Stimulated activated naive B cell treated with anti-CD40 and anti-IgM and Interleukin-4, amounts not matched to agents 10 μg/mL and 1 μg/mL and 100 μg/mL, for 72 hours (primary cell): ENCODE measurements at regions not wholly inside any gene's neighbourhood (a gene's known extent, or its start where the extent isn't known, plus 50 kb on each side); places are given as distances from the start of the nearest gene placed in this dataset.

Experiments
- ATAC-seq, 2 donors: fragments of 150-1000 bp; cut with Tn5 transposase; replicated peaks; 2 replicates each; pipeline ENCODE4 v1.10.0; 2021; ENCODE audit warnings: moderate library complexity in 1 of 2
- DNase-seq: peaks from one replicate; pipeline ENCODE4 v3.0.0; 2021
- H3K27ac Mint-ChIP-seq: one replicate; pipeline ENCODE4 v1.8.0; 2022; ENCODE audit warnings: mild to moderate bottlenecking, mixed read lengths
- H3K27me3 Mint-ChIP-seq, 2 donors: one replicate each; pipeline ENCODE4 v1.8.0; 2022; ENCODE audit warnings: mixed read lengths in 2 of 2
- H3K36me3 Mint-ChIP-seq, 2 donors: one replicate each; pipeline ENCODE4 v1.8.0; 2022; ENCODE audit warnings: mixed read lengths in 2 of 2, mild to moderate bottlenecking in 1 of 2
- H3K4me1 Mint-ChIP-seq, 2 donors: one replicate each; pipeline ENCODE4 v1.8.0; 2022; ENCODE audit warnings: mixed read lengths in 2 of 2, mild to moderate bottlenecking in 1 of 2
- H3K4me3 Mint-ChIP-seq, 2 donors: one replicate each; pipeline ENCODE4 v1.8.0; 2022; ENCODE audit warnings: mild to moderate bottlenecking in 2 of 2, mixed read lengths in 2 of 2, moderate library complexity in 1 of 2
- H3K9me3 Mint-ChIP-seq, 2 donors: one replicate each; pipeline ENCODE4 v1.8.0; 2022; ENCODE audit warnings: mixed read lengths in 2 of 2, mild to moderate bottlenecking in 1 of 2

- H3K4me1 Mint-ChIP-seq: peaks cover 30 to 46% of the 10 kb centered on the region in 2 donors
- peaks cover 24 to 34% of the 10 kb centered on the region in 2 donors for H3K9me3 Mint-ChIP-seq
- no peak for DNase-seq
- H3K36me3 Mint-ChIP-seq: peaks cover 24 to 58% of the 10 kb centered on the region in 2 donors
- no peak overlapping the region for H3K4me3 Mint-ChIP-seq
- no peak for ATAC-seq
- H3K27ac Mint-ChIP-seq: no peak overlapping the region
- H3K27me3 Mint-ChIP-seq: no peaks in the 10 kb centered on the region
Measured at GRCh38 chr22:22094921-22095320, 112.3 kb upstream of the TOP3B start.

GRCh38 chr22:22094514-22094913, 111.9 kb upstream of the TOP3B start:
- DNase-seq (no peak), ATAC-seq (no peak)
- Mint-ChIP-seq H3K9me3 (peaks cover 24 to 34% of the 10 kb centered on the region in 2 donors), H3K27ac (no peak overlapping the region), H3K4me3 (no peak overlapping the region), H3K27me3 (no peaks in the 10 kb centered on the region), H3K36me3 (peaks cover 24 to 58% of the 10 kb centered on the region in 2 donors), H3K4me1 (peaks cover 30 to 42% of the 10 kb centered on the region in 2 donors)

DNA sequence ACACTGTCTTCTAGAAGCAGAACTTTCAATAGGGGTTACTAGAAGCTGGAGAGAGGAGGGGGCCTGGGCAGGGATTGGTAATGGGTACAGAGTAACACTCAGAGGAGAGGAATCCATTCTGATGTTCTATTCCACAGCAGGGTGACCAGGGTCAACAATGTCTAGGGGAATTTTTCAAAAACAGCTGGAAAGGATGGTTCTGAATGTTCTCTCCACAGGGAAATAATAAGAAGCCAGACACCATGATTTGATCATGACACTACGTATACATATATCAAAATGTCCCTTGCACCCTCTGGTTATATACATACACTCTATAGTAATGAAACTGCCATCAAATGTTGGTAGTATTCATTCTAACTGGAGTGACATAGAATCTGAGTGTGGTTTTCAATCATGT, 111.2 kb upstream of the TOP3B start:
- DNase-seq (no peak), ATAC-seq (no peak)
- H3K36me3 Mint-ChIP-seq: peaks cover 22 to 54% of the 10 kb centered on the region in 2 donors
- H3K9me3 Mint-ChIP-seq: peaks cover 22 to 31% of the 10 kb centered on the region in 2 donors
- H3K27me3 Mint-ChIP-seq: no peaks in the 10 kb centered on the region
- H3K27ac Mint-ChIP-seq: no peak overlapping the region
- H3K4me1 Mint-ChIP-seq: peaks cover 24 to 34% of the 10 kb centered on the region in 2 donors
- H3K4me3 Mint-ChIP-seq: no peak overlapping the region

DNA sequence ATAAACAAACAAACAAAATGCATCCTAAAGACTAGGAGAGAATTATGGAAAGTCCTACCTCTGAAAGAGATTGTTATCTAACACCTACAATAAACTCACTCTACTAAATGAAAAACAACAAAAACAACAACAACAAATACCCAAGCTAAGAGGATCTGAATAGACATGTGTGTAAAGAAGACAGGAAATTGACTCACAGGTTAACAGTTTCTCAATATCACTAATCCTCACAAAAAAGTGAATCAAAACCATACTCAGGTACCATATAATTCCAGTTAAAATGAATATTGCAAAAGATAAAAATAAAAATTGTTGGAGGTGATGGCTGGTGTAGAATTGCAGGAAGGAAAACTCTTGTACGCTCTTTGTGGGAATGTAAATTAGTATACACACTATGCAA, 110.4 kb upstream of the TOP3B start:
- Mint-ChIP-seq H3K9me3 (peaks cover 19 to 27% of the 10 kb centered on the region in 2 donors), H3K27me3 (no peaks in the 10 kb centered on the region), H3K27ac (no peak overlapping the region), H3K4me3 (no peak overlapping the region), H3K4me1 (peaks cover 18 to 27% of the 10 kb centered on the region in 2 donors), H3K36me3 (peaks cover 17 to 48% of the 10 kb centered on the region in 2 donors)
- ATAC-seq: peak; percentile 31 to 52
- DNase-seq: no peak

DNA sequence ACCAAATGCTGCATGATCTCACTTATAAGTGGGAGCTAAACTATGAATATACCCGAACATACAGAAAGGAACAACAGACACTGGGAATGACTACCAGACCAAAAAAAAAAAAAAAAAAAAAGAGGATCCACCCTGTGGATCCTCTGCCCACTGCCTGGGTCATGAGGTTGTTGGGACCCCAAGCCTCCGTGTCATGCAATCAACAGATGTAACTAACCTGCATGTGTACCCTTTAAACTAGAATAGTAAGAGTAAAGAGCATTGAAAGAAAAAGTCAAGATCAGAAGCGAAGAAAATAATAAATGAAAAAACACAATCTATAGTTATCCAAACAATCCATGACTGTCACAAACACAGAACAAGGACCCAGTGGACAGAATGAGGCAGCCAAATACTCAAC, 109.5 kb upstream of the TOP3B start:
- Mint-ChIP-seq H3K27me3 (no peaks in the 10 kb centered on the region), H3K9me3 (peaks cover 14 to 18% of the 10 kb centered on the region in 2 donors), H3K4me3 (no peak overlapping the region), H3K4me1 (peaks cover 14 to 19% of the 10 kb centered on the region in 2 donors), H3K27ac (no peak overlapping the region), H3K36me3 (peaks cover 9 to 39% of the 10 kb centered on the region in 2 donors)
- DNase-seq: no peak
- no peak for ATAC-seq

DNA sequence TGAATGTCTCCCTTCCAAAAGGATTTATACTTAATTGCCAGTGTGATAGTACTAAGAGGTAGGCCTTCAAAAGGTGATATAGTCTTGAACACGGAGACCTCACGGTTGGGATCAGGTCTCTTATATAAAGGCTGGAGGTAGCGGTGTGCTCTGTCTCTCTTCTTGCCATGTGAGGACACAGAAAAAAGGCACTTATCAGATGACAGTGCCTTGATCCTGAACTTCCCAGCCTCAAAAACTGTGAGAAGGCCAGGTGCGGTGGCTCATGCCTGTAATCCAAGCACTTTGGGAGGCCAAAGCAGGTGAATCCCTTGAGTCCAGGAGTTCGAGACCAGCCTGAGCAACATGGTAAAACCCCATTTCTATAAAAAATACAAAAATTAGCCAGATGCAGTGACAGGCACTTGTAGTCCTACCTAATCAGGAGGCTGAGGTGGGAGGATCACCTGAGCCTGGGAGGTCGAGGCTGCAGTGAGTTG, 108.9 kb upstream of the TOP3B start:
- Mint-ChIP-seq H3K36me3 (peaks cover 3 to 32% of the 10 kb centered on the region in 2 donors), H3K27ac (peak overlapping the region; percentile 21), H3K9me3 (peaks cover 7 to 12% of the 10 kb centered on the region in 2 donors), H3K4me3 (no peak overlapping the region), H3K4me1 (peaks cover 14 to 17% of the 10 kb centered on the region in 2 donors), H3K27me3 (no peaks in the 10 kb centered on the region)
- no peak for ATAC-seq
- DNase-seq: no peak

- Mint-ChIP-seq H3K36me3 (peaks cover 3 to 26% of the 10 kb centered on the region in 2 donors), H3K9me3 (peaks cover 7 to 8% of the 10 kb centered on the region in 2 donors), H3K27me3 (no peaks in the 10 kb centered on the region), H3K27ac (peak overlapping the region; percentile 21), H3K4me1 (peaks cover 14 to 19% of the 10 kb centered on the region in 2 donors), H3K4me3 (no peak overlapping the region)
- ATAC-seq (no peak), DNase-seq (no peak)
Measured at GRCh38 chr22:22090650-22091399, 108.2 kb upstream of the TOP3B start.

DNA sequence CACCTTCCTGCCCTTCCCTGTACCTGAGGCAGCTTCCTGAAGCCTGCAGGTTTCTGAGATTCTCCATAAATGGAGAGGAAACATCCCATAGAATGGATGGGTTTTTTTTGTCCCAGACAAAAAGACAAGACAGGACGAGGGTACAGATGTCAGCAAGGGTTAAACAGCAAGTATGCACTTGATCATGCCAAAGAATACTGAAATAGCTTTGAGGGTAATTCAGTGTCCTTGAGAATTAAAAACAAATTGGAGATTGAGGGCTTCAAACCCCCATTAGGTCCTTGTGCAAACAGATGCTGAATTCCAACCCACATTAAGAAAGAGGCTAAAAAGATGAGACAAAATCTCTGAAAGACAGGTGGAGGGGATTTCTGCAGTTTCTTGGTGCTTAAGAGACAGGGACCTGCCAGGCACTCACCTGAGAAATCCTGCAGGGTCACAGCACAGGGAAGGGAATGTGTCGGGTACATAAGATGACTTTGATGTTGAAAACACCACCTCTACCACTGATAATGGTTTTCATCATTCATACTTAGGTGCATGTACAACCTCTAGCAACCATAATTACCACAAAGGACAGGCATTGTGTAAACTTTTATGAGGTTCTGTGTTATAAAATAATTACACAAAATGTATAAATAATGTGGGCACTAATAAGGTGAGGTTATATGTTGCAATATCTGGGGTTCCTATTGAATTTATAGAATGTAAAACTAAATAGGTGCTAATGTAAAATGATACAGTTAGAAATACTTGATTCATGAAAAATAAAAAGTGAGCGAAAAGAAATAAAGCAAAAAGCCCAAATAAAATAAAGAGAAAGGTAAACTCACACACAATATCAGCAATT, 107.1 kb upstream of the TOP3B start:
- ATAC-seq: no peak
- no peak overlapping the region for H3K4me3 Mint-ChIP-seq
- H3K27me3 Mint-ChIP-seq: no peaks in the 10 kb centered on the region

DNA sequence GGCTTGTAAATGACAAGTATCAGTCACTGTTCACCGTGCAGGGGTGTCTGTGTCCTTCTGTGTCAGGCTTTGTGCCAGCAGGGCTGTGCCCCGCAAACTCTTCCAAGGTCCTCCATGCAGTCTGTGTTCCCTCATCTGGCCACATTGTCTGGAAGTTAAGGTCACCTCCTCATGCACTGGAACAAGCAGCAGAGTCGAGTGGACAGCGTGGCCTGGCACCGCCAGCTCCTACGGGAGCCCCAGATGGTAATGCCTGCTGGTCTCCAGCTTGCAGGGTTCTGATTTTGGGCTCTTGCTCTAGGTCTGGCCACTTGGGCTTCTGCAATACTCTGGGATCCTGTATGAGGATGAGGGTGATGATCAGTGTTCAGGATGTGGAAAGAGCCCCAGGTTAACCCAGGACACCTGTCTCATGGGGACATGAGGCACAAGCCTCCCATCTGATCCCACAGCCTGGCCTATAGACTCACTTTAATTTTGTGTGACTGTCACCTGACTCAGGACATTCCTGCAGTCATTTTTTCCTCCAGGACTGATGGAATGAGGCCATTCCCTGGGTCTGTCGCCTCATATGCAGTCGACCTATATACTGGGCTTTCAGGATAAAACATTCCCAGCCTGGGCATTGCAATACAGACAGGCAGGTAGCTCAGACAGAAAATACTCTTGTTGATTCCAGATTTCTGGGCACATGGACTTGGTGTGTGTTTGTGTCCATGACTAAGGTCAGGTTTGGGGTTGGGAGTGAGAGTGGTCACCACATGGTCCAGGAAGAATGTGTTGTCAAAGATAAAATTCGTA, 106.3 kb upstream of the TOP3B start:
- peaks cover 17 to 19% of the 10 kb centered on the region in 2 donors for H3K4me1 Mint-ChIP-seq
- ATAC-seq (no peak), DNase-seq (no peak)
- H3K27ac Mint-ChIP-seq: no peak overlapping the region
- no peaks in the 10 kb centered on the region for H3K27me3 Mint-ChIP-seq
- no peak overlapping the region for H3K4me3 Mint-ChIP-seq
- H3K36me3 Mint-ChIP-seq: peaks cover 1 to 8% of the 10 kb centered on the region in 2 donors
- H3K9me3 Mint-ChIP-seq: no peaks in the 10 kb centered on the region

More for the DNA sequence above, 107.1 kb upstream of the TOP3B start:
- Mint-ChIP-seq H3K36me3 (peaks cover 3 to 16% of the 10 kb centered on the region in 2 donors), H3K27ac (no peak overlapping the region), H3K9me3 (no peaks in the 10 kb centered on the region), H3K4me1 (peaks cover 12 to 19% of the 10 kb centered on the region in 2 donors)
- DNase-seq: no peak

- H3K36me3 Mint-ChIP-seq: peaks cover 1 to 3% of the 10 kb centered on the region in 2 donors
- H3K27ac Mint-ChIP-seq: no peak overlapping the region
- H3K4me1 Mint-ChIP-seq: peaks cover 12 to 17% of the 10 kb centered on the region in 2 donors
- no peak for ATAC-seq
- H3K4me3 Mint-ChIP-seq: no peak overlapping the region
- no peaks in the 10 kb centered on the region for H3K27me3 Mint-ChIP-seq
- DNase-seq: no peak
- H3K9me3 Mint-ChIP-seq: no peaks in the 10 kb centered on the region
Measured at GRCh38 chr22:22087854-22088657, 105.5 kb upstream of the TOP3B start.

- H3K27ac Mint-ChIP-seq: no peak overlapping the region
- peaks cover 1 to 3% of the 10 kb centered on the region in 2 donors for H3K36me3 Mint-ChIP-seq
- no peak for DNase-seq
- ATAC-seq: no peak
- no peaks in the 10 kb centered on the region for H3K27me3 Mint-ChIP-seq
- H3K4me3 Mint-ChIP-seq: no peak overlapping the region
- peaks cover 6 to 12% of the 10 kb centered on the region in 2 donors for H3K4me1 Mint-ChIP-seq
- H3K9me3 Mint-ChIP-seq: no peaks in the 10 kb centered on the region
Measured at GRCh38 chr22:22086501-22087158, 104.0 kb upstream of the TOP3B start.

DNA sequence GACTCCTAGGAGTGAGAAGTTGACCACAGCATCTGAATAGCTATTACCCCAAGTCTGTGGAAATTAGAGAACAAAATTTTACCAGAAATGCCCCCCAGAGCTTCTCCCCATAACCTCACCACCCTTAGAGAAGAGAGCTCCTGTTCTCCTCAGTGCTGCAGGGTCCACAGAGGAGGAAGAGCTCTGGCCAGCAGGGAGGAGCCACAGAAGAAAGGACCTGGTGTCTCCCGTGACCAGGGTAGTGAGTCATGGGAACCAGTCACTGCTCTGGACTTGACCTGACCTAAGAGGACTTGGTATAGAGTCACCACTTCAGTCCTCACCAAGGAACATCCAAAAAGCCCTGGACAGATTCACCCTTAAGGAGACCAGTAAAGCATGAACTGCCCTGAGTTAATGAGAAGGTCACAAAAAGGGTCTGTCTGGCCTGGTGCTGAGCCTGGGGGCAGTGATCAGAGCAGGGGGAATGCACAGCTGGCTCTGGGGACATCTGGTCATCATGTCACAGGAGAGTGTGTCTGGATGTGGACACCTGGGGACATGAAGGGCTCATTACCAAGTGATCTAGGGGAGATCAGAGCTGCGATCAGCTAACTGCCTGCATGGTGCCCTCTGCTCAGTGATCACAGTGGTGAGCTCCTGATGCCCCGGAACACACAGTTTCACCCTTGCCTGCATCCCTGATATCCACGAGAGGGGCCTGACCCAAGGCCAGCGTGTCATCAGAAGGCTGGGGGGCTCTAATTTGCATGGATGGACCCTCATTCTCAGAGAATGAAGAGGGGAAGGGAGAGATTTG, 103.3 kb upstream of the TOP3B start:
- Mint-ChIP-seq H3K27ac (no peak overlapping the region), H3K27me3 (no peaks in the 10 kb centered on the region), H3K9me3 (no peaks in the 10 kb centered on the region), H3K4me3 (no peak overlapping the region), H3K4me1 (peaks cover 12 to 13% of the 10 kb centered on the region in 2 donors), H3K36me3 (peaks cover 0 to 1% of the 10 kb centered on the region in 2 donors)
- ATAC-seq (no peak), DNase-seq (no peak)
